Liver (tissue), 8 donors: ENCODE measurements at regions not wholly inside any gene's neighbourhood (a gene's known extent, or its start where the extent isn't known, plus 50 kb on each side); places are given as distances from the start of the nearest gene placed in this dataset.

Experiments
- DNase-seq: peaks from one replicate; pipeline ENCODE4 v3.0.0-alpha.2; 2017; ENCODE audit warnings: low spot score
- H3K27ac ChIP-seq, 2 donors: one replicate each; pipeline ENCODE4 v1.7.0; 2013; ENCODE audit warnings: inconsistent platforms in 2 of 2, low read length in 2 of 2, control low read depth in 1 of 2, low read depth in 1 of 2, mild to moderate bottlenecking in 1 of 2
- H3K27me3 ChIP-seq, 4 donors: one replicate each; pipeline versions ENCODE4 v1.6.1 to v1.7.0; 2013; ENCODE audit warnings: low read length in 3 of 4, inconsistent platforms in 1 of 4, mild to moderate bottlenecking in 1 of 4, moderate library complexity in 1 of 4; ENCODE audit not compliant: control insufficient read depth in 4 of 4, insufficient read depth in 4 of 4
- H3K36me3 ChIP-seq, 4 donors: one replicate each; pipeline versions ENCODE4 v1.6.1 to v1.7.0; 2013; ENCODE audit warnings: low read length in 3 of 4, mild to moderate bottlenecking in 3 of 4, low read depth in 1 of 4, moderate library complexity in 1 of 4; ENCODE audit not compliant: control insufficient read depth in 4 of 4, insufficient read depth in 3 of 4
- H3K4me1 ChIP-seq, 4 donors: one replicate each; pipeline versions ENCODE4 v1.6.1 to v1.7.0; 2013; ENCODE audit warnings: low read length in 3 of 4, mild to moderate bottlenecking in 3 of 4, moderate library complexity in 1 of 4; ENCODE audit not compliant: control insufficient read depth in 4 of 4, insufficient read depth in 4 of 4
- H3K4me3 ChIP-seq, 3 donors: one replicate each; pipeline versions ENCODE4 v1.6.1 to v1.7.0; 2013; ENCODE audit warnings: low read length in 3 of 3, control low read depth in 1 of 3, low read depth in 1 of 3, mild to moderate bottlenecking in 1 of 3
- H3K9ac ChIP-seq, 2 donors: one replicate each; pipeline ENCODE4 v1.7.0; 2013; ENCODE audit warnings: low read length in 2 of 2, mild to moderate bottlenecking in 2 of 2, moderate library complexity in 2 of 2, control low read depth in 1 of 2, low read depth in 1 of 2
- H3K9me3 ChIP-seq, 4 donors: one replicate each; pipeline versions ENCODE4 v1.6.1 to v1.7.0; 2013; ENCODE audit warnings: low read length in 3 of 4; ENCODE audit not compliant: control insufficient read depth in 4 of 4
- ATF3 ChIP-seq: IDR thresholded peaks from 2 replicates; pipeline ENCODE4 v1.6.1; 2016; ENCODE audit warnings: antibody characterized with exemption
- CTCF ChIP-seq: fragments of 150-350 bp; IDR thresholded peaks from 2 replicates; pipeline ENCODE4 v1.5.1; 2017; ENCODE audit warnings: improper control_type of control experiment, low read depth, low read length; ENCODE audit not compliant: missing input control
- FOXA1 ChIP-seq: IDR thresholded peaks from 2 replicates; pipeline ENCODE4 v1.6.1; 2016; ENCODE audit warnings: antibody characterized with exemption
- FOXA2 ChIP-seq: IDR thresholded peaks from 2 replicates; pipeline ENCODE4 v1.6.1; 2016; ENCODE audit warnings: antibody characterized with exemption
- GABPA ChIP-seq, 2 donors: IDR thresholded peaks in 1 of 2; conservative IDR thresholded peaks in 1 of 2; 2 replicates each; pipeline ENCODE4 v1.6.1; 2016; ENCODE audit warnings: antibody characterized with exemption in 2 of 2, mild to moderate bottlenecking in 1 of 2, moderate library complexity in 1 of 2
- HNF4G ChIP-seq: IDR thresholded peaks from 2 replicates; pipeline ENCODE4 v1.6.1; 2016; ENCODE audit warnings: antibody characterized with exemption
- JUND ChIP-seq, 2 donors: IDR thresholded peaks; 2 replicates each; pipeline ENCODE4 v1.6.1; 2016; ENCODE audit warnings: antibody characterized with exemption in 2 of 2
- NR2F2 ChIP-seq: IDR thresholded peaks from 2 replicates; pipeline ENCODE4 v1.6.1; 2016; ENCODE audit warnings: antibody characterized with exemption
- RAD21 ChIP-seq, 2 donors: IDR thresholded peaks; 2 replicates each; pipeline ENCODE4 v1.6.1; 2016; ENCODE audit warnings: antibody characterized with exemption in 2 of 2, mild to moderate bottlenecking in 2 of 2
- REST ChIP-seq: IDR thresholded peaks from 2 replicates; pipeline ENCODE4 v1.6.1; 2016; ENCODE audit warnings: antibody characterized with exemption, mild to moderate bottlenecking
- SP1 ChIP-seq: IDR thresholded peaks from 2 replicates; pipeline ENCODE4 v1.6.1; 2018; ENCODE audit warnings: antibody characterized with exemption, mild to moderate bottlenecking
- TAF1 ChIP-seq: conservative IDR thresholded peaks from 2 replicates; pipeline ENCODE4 v1.6.1; 2016; ENCODE audit warnings: antibody characterized with exemption, mild to moderate bottlenecking
- YY1 ChIP-seq: IDR thresholded peaks from 2 replicates; pipeline ENCODE4 v1.6.1; 2016; ENCODE audit warnings: antibody characterized with exemption, mild to moderate bottlenecking
- ZBTB33 ChIP-seq: IDR thresholded peaks from 2 replicates; pipeline ENCODE4 v1.6.1; 2016; ENCODE audit warnings: antibody characterized with exemption
- WGBS: extraction: QIAGEN DNeasy Blood & Tissue Kit; methylation state at CpG from one replicate; pipeline ENCODE4 v1.1.7; 2013; 5-methylcytosine and 5-hydroxymethylcytosine counted together
- donor health status: healthy.
- donor health status: healthy.
- donor health status: healthy.
- donor health status: healthy.
- donor health status: healthy.

GRCh38 chr10:44757551-44758205 lies 153.5 kb upstream of the TMEM72 start:
- H3K27ac ChIP-seq: no peak overlapping the region

GRCh38 chr10:44759122-44759521 lies 152.0 kb upstream of the TMEM72 start:
- H3K9ac ChIP-seq: no peak overlapping the region
- no peak for DNase-seq
- no peaks in the 10 kb centered on the region for H3K36me3 ChIP-seq
- H3K27ac ChIP-seq: no peak overlapping the region
- no peak overlapping the region for H3K4me3 ChIP-seq
- no peaks in the 10 kb centered on the region for H3K27me3 ChIP-seq
- no peaks in the 10 kb centered on the region for H3K4me1 ChIP-seq
- no peaks in the 10 kb centered on the region for H3K9me3 ChIP-seq
- 41% methylated on average over 5 of the region's 5 CpGs for WGBS
- TF ChIP-seq TAF1: no peak
- no peak for TF ChIP-seq SP1
- no peak for TF ChIP-seq HNF4G
- no peak for TF ChIP-seq CTCF
- no peak for TF ChIP-seq FOXA1
- TF ChIP-seq FOXA2: no peak
- TF ChIP-seq NR2F2: no peak
- no peak for TF ChIP-seq GABPA (IDR thresholded peaks at IDR 0.05 in 1 of 2, conservative IDR thresholded peaks at IDR 0.05 in 1 of 2)
- TF ChIP-seq REST: no peak

More at GRCh38 chr10:44757551-44758205, 153.5 kb upstream of the TMEM72 start:
- TF ChIP-seq GABPA (IDR thresholded peaks at IDR 0.05 in 1 of 2, conservative IDR thresholded peaks at IDR 0.05 in 1 of 2) (no peak), TAF1 (no peak), YY1 (no peak), ZBTB33 (no peak), SP1 (no peak), RAD21 (IDR thresholded peaks at IDR 0.05) (no peak), NR2F2 (no peak), JUND (IDR thresholded peaks at IDR 0.05) (no peak), ATF3 (no peak), REST (no peak)
- H3K27me3 ChIP-seq: no peaks in the 10 kb centered on the region
- no peaks in the 10 kb centered on the region for H3K36me3 ChIP-seq
- 80% methylated on average over 5 of the region's 5 CpGs for WGBS
- H3K4me3 ChIP-seq: no peak overlapping the region
- no peaks in the 10 kb centered on the region for H3K9me3 ChIP-seq
- DNase-seq: no peak
- H3K4me1 ChIP-seq: no peaks in the 10 kb centered on the region
- H3K9ac ChIP-seq: no peak overlapping the region
